SK-N-SH (cell line): ENCODE measurements at regions not wholly inside any gene's neighbourhood (a gene's known extent, or its start where the extent isn't known, plus 50 kb on each side); places are given as distances from the start of the nearest gene placed in this dataset.

ENCODE experiments used
- YY1 ChIP-seq: IDR thresholded peaks from 2 replicates; pipeline ENCODE4 v1.4.0; 2012; ENCODE audit warnings: low read depth, mild to moderate bottlenecking
- TF ChIP-seq, protein P1 (sequence below): fragments of 200-600 bp; sonication (generic); IDR thresholded peaks from 2 replicates; pipeline ENCODE4 v1.6.1; 2017; ENCODE audit warnings: antibody characterized with exemption, mild to moderate bottlenecking, moderate library complexity

DNA sequence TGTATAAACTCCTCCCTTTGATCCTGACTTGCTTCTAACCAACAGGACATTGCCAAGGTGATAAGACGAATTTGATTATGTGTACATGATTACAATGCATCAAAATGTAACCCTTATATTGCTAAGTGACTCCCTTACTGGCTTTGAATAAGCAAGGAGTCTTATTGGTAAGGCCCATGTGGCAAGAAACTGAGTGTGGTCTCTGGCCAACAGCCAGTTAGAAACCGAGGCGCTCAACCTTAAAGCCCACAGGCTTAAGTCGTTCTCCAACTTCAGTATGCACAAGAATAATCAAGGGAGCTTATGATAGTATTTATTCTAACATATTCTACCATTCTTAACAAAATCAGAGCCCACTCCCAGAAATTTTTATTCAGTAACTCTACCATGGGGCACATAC, 374.2 kb upstream of the F9 start:
- TF ChIP-seq, protein P1, sequence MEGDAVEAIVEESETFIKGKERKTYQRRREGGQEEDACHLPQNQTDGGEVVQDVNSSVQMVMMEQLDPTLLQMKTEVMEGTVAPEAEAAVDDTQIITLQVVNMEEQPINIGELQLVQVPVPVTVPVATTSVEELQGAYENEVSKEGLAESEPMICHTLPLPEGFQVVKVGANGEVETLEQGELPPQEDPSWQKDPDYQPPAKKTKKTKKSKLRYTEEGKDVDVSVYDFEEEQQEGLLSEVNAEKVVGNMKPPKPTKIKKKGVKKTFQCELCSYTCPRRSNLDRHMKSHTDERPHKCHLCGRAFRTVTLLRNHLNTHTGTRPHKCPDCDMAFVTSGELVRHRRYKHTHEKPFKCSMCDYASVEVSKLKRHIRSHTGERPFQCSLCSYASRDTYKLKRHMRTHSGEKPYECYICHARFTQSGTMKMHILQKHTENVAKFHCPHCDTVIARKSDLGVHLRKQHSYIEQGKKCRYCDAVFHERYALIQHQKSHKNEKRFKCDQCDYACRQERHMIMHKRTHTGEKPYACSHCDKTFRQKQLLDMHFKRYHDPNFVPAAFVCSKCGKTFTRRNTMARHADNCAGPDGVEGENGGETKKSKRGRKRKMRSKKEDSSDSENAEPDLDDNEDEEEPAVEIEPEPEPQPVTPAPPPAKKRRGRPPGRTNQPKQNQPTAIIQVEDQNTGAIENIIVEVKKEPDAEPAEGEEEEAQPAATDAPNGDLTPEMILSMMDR = no peak
- TF ChIP-seq YY1 = no peak
